HepG2 (cell line): ENCODE measurements at regions not wholly inside any gene's neighbourhood (a gene's known extent, or its start where the extent isn't known, plus 50 kb on each side); places are given as distances from the start of the nearest gene placed in this dataset.

Experiments used
- ATAC-seq: fragments of 200-7000 bp; cut with Tn5 transposase; 3 replicates; pipeline ENCODE4 v1.9.1; 2020; ENCODE audit warnings: mild to moderate bottlenecking, moderate library complexity
- BruUV-seq: library from RNA; stranded (reverse); fragments of 400-500 nt; replicated peaks from 2 replicates; lab custom pipeline; 2021; lab: Mats Ljungman, UMichigan
- CTCF ChIA-PET: fragments of 300-600 bp; formaldehyde crosslinking; extraction: SDS; loops from one replicate; lab custom pipeline; 2021; ENCODE audit warnings: low total read pairs, inconsistent platforms, low intra/inter-chr PET ratio; lab: Yijun Ruan, JAX
- POLR2A ChIA-PET: fragments of 350-600 bp; sonication (Branson Sonifier 250); formaldehyde crosslinking; loops from one replicate; lab custom pipeline; 2020; ENCODE audit warnings: antibody characterized with exemption, inconsistent platforms; lab: Yijun Ruan, JAX
- DNase-seq: peaks from one replicate; pipeline ENCODE4 v3.0.0-alpha.2; 2015; ENCODE audit warnings: low spot score
- FAIRE-seq: peaks from 3 replicates; lab custom pipeline; 2011; peaks lifted over from hg19 to GRCh38; lab: Jason Lieb, UNC
- H2AFZ ChIP-seq: one replicate; pipeline ENCODE4 v1.6.1; 2011; ENCODE audit warnings: low read length, inconsistent platforms
- H3K27ac ChIP-seq: fragments of 300-600 bp; 3 replicates; pipeline ENCODE4 v1.8.0; 2011; ENCODE audit warnings: mixed run types, mild to moderate bottlenecking, mixed read lengths, low read length, inconsistent platforms; ENCODE audit not compliant: insufficient read depth; ENCODE audit errors: extremely low read length
- H3K27me3 ChIP-seq, 2 experiments: fragments of 200-600 bp in 1 of 2; 2 replicates in 1 of 2; 3 replicates in 1 of 2; pipeline versions ENCODE4 v1.6.0 to v1.8.0; 2011; ENCODE audit warnings: low read length in 2 of 2, mild to moderate bottlenecking in 2 of 2, moderate library complexity in 2 of 2, inconsistent platforms in 1 of 2; ENCODE audit not compliant: insufficient read depth in 2 of 2, control insufficient read depth in 1 of 2
- H3K36me3 ChIP-seq, 2 experiments: fragments of 200-600 bp in 1 of 2; replicated peaks in 1 of 2; 2 replicates in 1 of 2; 3 replicates in 1 of 2; pipeline versions ENCODE4 v1.5.1 to v1.8.0; 2011; ENCODE audit warnings: low read length in 2 of 2, inconsistent platforms in 1 of 2; ENCODE audit not compliant: insufficient read depth in 2 of 2, control insufficient read depth in 1 of 2
- H3K4me1 ChIP-seq: 2 replicates; pipeline ENCODE4 v1.5.1; 2012; ENCODE audit warnings: low read length, inconsistent platforms; ENCODE audit not compliant: insufficient read depth
- H3K4me2 ChIP-seq: 2 replicates; pipeline ENCODE4 v1.6.0; 2011; ENCODE audit warnings: low read depth, low read length, inconsistent platforms
- H3K4me3 ChIP-seq, 3 experiments: fragments of 200-600 bp in 1 of 3; sonication (generic), shearing (Covaris generic) in 1 of 3; replicated peaks in 1 of 3; 2 replicates each; pipeline ENCODE4 v1.5.1; 2011 to 2016; ENCODE audit warnings: low read length in 3 of 3, inconsistent platforms in 2 of 3, low read depth in 2 of 3, mild to moderate bottlenecking in 2 of 3, control low read depth in 1 of 3, mixed read lengths in 1 of 3; ENCODE audit not compliant: insufficient read depth in 1 of 3
- H3K79me2 ChIP-seq: one replicate; pipeline ENCODE4 v1.6.1; 2011; ENCODE audit warnings: low read length, inconsistent platforms; ENCODE audit not compliant: insufficient read depth
- H3K9ac ChIP-seq: 2 replicates; pipeline ENCODE4 v1.6.0; 2011; ENCODE audit warnings: mild to moderate bottlenecking, low read depth, low read length, inconsistent platforms; ENCODE audit not compliant: insufficient read depth
- H3K9me3 ChIP-seq: 2 replicates; pipeline ENCODE4 v1.5.1; 2012; ENCODE audit warnings: mild to moderate bottlenecking, low read length
- H4K20me1 ChIP-seq: 2 replicates; pipeline ENCODE4 v1.6.0; 2011; ENCODE audit warnings: inconsistent platforms, mild to moderate bottlenecking, low read length, moderate library complexity; ENCODE audit not compliant: insufficient read depth
- ATAD3A ChIP-seq: sonication (generic); formaldehyde crosslinking; IDR thresholded peaks from 2 replicates; pipeline ENCODE4 v1.4.0; 2020; ENCODE audit warnings: missing genetic modification reagents
- CREBL2 ChIP-seq: sonication (generic); formaldehyde crosslinking; IDR thresholded peaks from 2 replicates; pipeline ENCODE4 v1.8.1; 2023; ENCODE audit warnings: missing genetic modification reagents, mild to moderate bottlenecking, borderline replicate concordance
- GZF1 ChIP-seq: sonication (generic); formaldehyde crosslinking; IDR thresholded peaks from 2 replicates; pipeline ENCODE4 v1.5.1; 2020; ENCODE audit warnings: mild to moderate bottlenecking, missing genetic modification reagents
- HNF4G ChIP-seq, 2 experiments: sonication (generic) in 1 of 2; formaldehyde crosslinking in 1 of 2; IDR thresholded peaks; 2 replicates each; pipeline versions ENCODE4 v1.4.0 to v1.6.1; 2011 to 2020; ENCODE audit warnings: borderline replicate concordance in 2 of 2, low read depth in 2 of 2, mild to moderate bottlenecking in 2 of 2, low read length in 1 of 2, missing genetic modification reagents in 1 of 2, moderate library complexity in 1 of 2
- PHF8 ChIP-seq: sonication (generic); formaldehyde crosslinking; IDR thresholded peaks from 2 replicates; pipeline ENCODE4 v1.5.0; 2020; ENCODE audit warnings: missing genetic modification reagents
- ZBTB1 ChIP-seq: sonication (generic); formaldehyde crosslinking; IDR thresholded peaks from 2 replicates; pipeline ENCODE4 v1.4.0; 2020; ENCODE audit warnings: missing genetic modification reagents, borderline replicate concordance
- WGBS: methylation state at CpG from one replicate; pipeline ENCODE4 v1.1.6; 2017; ENCODE audit warnings: low lambda C conversion rate; 5-methylcytosine and 5-hydroxymethylcytosine counted together
- in situ Hi-C: cut with HindIII; loops from 2 replicates; pipeline ENCODE4 v1.10.0; 2017; ENCODE audit warnings: low pct_unique_long_range_greater_than_20kb; ENCODE audit not compliant: extremely low pct_ligation_motif_present
- intact Hi-C: fragments of 100-400 bp; cut with micrococcal nuclease; formaldehyde crosslinking; loops from one replicate; pipeline ENCODE4 v1.10.0; 2022; ENCODE audit not compliant: unreplicated experiment
- TF ChIP-seq, protein P1 (sequence below): sonication (generic); formaldehyde crosslinking; IDR thresholded peaks from 2 replicates; pipeline ENCODE4 v1.5.1; 2020; ENCODE audit warnings: mild to moderate bottlenecking, missing genetic modification reagents
- TF ChIP-seq, protein P2 (sequence below): fragments of 450-650 bp; IDR thresholded peaks from 2 replicates; pipeline ENCODE4 v1.6.1; 2016

- TF ChIP-seq ATAD3A (CRISPR knock-in tag) (no peak), ZBTB1 (CRISPR knock-in tag) (no peak), HNF4G (IDR thresholded peaks at IDR 0.05; ENCODE audit: borderline replicate concordance, low read depth, low read length) (no peak), HNF4G (CRISPR knock-in tag; IDR thresholded peaks at IDR 0.05; ENCODE audit: borderline replicate concordance, low read depth) (no peak), CREBL2 (CRISPR knock-in tag) (no peak), PHF8 (no peak), GZF1 (CRISPR knock-in tag) (no peak)
- TF ChIP-seq, all 625 proteins: peak for 0
These were observed 121.9 kb upstream of the SOX1 start (continued) for GRCh38 chr13:111945086-111945485.

DNA sequence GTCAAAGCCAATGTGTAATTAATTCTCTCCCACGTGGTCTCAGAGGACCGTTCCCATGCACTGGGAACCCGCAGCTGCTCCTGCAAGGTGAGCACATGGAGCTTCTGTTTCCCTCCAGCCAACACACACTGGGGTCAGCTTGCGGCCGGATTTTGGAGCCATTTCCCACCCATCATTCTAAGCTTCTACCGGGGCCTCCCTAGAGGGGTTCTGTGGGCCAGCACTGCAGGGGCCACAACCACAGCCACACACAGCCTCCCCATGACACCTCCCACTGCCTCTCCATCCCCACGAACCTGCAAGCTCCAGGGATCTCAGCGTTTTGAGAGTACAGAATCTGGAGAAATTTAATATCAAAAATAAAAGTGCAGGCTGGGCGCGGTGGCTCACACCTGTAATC lies 120.7 kb upstream of the SOX1 start:
- intact Hi-C loops: no loop called here
- Histone ChIP-seq H3K4me3 (no peak overlapping the region), H3K9ac (no peak overlapping the region), H3K36me3 (no peaks in the 10 kb centered on the region), H4K20me1 (no peaks in the 10 kb centered on the region), H3K4me2 (no peak overlapping the region), H3K79me2 (no peaks in the 10 kb centered on the region), H3K9me3 (peaks cover 17% of the 10 kb centered on the region), H3K27ac (no peak overlapping the region), H2AFZ (no peak overlapping the region), H3K4me1 (no peaks in the 10 kb centered on the region), H3K27me3 (peaks cover 3 to 38% of the 10 kb centered on the region in 2 experiments)
- 25% methylated on average over 6 of the region's 10 CpGs for WGBS
- FAIRE-seq (no peak), ATAC-seq (no peak), DNase-seq (no peak)
- BruUV-seq: no TSS peak
- POLR2A ChIA-PET: no interaction called here
- in situ Hi-C loops: no loop called here
- CTCF ChIA-PET: no interaction called here
- no peak for TF ChIP-seq ZBTB1 (CRISPR knock-in tag)
- TF ChIP-seq, protein P1, sequence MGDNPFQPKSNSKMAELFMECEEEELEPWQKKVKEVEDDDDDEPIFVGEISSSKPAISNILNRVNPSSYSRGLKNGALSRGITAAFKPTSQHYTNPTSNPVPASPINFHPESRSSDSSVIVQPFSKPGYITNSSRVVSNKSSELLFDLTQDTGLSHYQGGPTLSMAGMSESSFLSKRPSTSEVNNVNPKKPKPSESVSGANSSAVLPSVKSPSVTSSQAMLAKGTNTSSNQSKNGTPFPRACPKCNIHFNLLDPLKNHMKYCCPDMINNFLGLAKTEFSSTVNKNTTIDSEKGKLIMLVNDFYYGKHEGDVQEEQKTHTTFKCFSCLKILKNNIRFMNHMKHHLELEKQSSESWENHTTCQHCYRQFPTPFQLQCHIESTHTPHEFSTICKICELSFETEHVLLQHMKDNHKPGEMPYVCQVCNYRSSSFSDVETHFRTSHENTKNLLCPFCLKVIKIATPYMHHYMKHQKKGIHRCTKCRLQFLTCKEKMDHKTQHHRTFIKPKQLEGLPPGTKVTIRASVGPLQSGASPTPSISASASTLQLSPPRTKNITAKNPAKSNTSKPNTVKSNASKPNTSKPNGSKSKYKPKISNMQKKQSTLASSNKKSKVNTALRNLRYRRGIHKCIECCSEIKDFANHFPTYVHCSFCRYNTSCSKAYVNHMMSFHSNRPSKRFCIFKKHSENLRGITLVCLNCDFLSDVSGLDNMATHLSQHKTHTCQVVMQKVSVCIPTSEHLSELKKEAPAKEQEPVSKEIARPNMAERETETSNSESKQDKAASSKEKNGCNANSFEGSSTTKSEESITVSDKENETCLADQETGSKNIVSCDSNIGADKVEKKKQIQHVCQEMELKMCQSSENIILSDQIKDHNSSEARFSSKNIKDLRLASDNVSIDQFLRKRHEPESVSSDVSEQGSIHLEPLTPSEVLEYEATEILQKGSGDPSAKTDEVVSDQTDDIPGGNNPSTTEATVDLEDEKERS (CRISPR knock-in tag): no peak
- TF ChIP-seq, protein P2, sequence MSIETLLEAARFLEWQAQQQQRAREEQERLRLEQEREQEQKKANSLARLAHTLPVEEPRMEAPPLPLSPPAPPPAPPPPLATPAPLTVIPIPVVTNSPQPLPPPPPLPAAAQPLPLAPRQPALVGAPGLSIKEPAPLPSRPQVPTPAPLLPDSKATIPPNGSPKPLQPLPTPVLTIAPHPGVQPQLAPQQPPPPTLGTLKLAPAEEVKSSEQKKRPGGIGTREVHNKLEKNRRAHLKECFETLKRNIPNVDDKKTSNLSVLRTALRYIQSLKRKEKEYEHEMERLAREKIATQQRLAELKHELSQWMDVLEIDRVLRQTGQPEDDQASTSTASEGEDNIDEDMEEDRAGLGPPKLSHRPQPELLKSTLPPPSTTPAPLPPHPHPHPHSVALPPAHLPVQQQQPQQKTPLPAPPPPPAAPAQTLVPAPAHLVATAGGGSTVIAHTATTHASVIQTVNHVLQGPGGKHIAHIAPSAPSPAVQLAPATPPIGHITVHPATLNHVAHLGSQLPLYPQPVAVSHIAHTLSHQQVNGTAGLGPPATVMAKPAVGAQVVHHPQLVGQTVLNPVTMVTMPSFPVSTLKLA: peak; percentile 73
